Gastroesophageal sphincter (tissue), 3 donors: ENCODE measurements at regions not wholly inside any gene's neighbourhood (a gene's known extent, or its start where the extent isn't known, plus 50 kb on each side); places are given as distances from the start of the nearest gene placed in this dataset.

Experiments
- CTCF ChIP-seq, 4 experiments: fragments of 200-600 bp in 2 of 4; fragments of 450-650 bp in 2 of 4; sonication (generic) in 1 of 4; IDR thresholded peaks; one replicate each; pipeline ENCODE4 v1.5.1; 2017 to 2019; ENCODE audit warnings: antibody characterized with exemption in 4 of 4, mild to moderate bottlenecking in 2 of 4, moderate library complexity in 2 of 4
- EP300 ChIP-seq: sonication (generic); formaldehyde crosslinking; IDR thresholded peaks from one replicate; pipeline ENCODE4 v1.6.1; 2017; ENCODE audit warnings: antibody characterized with exemption, mild to moderate bottlenecking
- POLR2A ChIP-seq, 2 donors: fragments of 450-650 bp; IDR thresholded peaks; one replicate each; pipeline ENCODE4 v1.6.1; 2017; ENCODE audit warnings: antibody characterized with exemption in 2 of 2, mild to moderate bottlenecking in 2 of 2, moderate library complexity in 1 of 2
- POLR2AphosphoS5 ChIP-seq: sonication (generic); formaldehyde crosslinking; IDR thresholded peaks from one replicate; pipeline ENCODE4 v1.6.1; 2017; ENCODE audit warnings: antibody characterized with exemption

- TF ChIP-seq POLR2AphosphoS5 (no peak), CTCF (IDR thresholded peaks at IDR 0.05) (peak in 2 of 4 experiments; percentile 30 to 47), EP300 (no peak), POLR2A (IDR thresholded peaks at IDR 0.05) (no peak)
Measured at GRCh38 chr5:167030500-167031120, 1260.8 kb upstream of the WWC1 start.
